ENCODE measurements at regions not wholly inside any gene's neighbourhood (a gene's known extent, or its start where the extent isn't known, plus 50 kb on each side); places are given as distances from the start of the nearest gene placed in this dataset.

DNA sequence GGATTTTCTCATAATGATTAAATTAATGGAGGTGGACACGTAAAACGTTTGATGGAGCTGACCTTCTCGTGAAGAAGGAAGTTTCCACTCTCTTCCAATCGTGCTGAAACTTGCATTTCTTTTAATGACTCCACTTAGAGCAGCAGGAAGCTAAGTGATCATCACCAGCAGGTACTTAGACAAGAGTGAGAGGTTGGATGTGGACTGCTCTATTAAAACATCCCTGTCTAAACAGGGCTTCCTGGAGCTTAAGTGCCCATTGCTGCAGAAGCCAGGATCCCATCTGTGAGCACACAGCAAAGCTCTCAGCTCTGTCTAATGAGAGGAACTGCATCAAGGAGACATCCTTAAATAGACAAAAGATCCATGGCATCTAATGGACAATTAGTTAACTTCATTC is 1539.5 kb upstream of the CELF4 start:
- DNase-seq (ENCODE audit: low spot score), result no peak

GRCh38 chr18:39072970-39073369 is 1507.4 kb upstream of the CELF4 start:
- no peak for DNase-seq (ENCODE audit: low spot score)

- DNase-seq (ENCODE audit: low spot score), result no peak
Measured at GRCh38 chr18:39062426-39062825, 1496.8 kb upstream of the CELF4 start.

DNA sequence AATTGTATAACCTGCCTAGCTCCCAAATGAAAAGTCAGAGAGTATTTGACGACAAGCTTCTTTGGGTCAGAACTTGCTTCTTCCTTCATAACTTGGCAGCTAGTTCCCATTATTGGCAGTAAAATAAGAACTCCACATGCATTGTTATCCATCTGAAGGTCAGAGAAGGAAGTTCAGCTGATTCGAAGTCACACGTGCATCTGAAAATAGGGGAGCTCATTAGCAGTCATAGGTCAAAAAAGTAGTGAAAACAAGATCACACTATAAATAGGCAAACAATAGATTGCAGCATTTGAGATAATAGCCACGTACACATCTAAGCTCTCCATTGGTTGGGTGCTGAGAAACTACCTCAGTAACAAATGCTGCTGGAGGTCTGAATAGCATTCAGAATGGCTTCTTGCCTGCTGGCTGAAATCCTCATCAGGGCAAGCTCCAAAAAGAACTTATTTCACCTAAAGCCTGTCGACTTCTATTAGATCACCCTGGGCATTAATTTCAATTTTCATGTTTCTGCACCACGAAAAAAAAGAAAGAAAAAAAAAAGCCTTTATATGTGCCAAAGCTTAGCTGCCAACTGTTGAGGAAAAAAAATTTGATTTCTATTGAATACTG is 1492.9 kb upstream of the CELF4 start:
- no peak for DNase-seq (ENCODE audit: low spot score)

DNA sequence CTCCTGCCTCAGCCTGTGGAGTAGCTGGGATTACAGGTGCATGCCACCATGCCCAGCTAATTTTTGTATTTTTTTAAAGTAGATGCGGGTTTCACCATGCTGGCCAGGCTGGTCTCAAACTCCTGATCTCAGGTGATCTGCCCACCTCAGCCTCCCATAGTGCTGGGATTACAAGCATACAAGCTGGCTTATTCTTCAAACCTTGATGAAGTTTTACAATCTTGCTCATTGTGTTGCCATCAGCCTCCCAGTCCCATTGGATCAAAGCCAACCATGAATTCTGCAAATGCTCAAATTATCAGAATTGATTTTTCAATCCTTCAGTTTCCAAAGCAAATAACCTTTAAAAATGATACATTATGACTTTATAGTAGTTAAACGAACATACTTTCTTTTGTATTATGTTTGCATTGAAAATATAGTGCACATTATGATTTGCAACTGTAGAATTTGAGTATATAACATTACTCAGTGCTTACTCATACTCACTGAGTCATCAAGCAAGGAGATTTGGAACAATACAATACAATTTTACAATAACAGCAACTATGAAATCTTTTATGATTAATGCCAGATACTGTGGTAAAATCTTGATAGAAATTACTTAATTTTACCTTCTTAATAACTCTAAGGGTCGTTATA is 1491.9 kb upstream of the CELF4 start:
- no peak for DNase-seq (ENCODE audit: low spot score)

DNA sequence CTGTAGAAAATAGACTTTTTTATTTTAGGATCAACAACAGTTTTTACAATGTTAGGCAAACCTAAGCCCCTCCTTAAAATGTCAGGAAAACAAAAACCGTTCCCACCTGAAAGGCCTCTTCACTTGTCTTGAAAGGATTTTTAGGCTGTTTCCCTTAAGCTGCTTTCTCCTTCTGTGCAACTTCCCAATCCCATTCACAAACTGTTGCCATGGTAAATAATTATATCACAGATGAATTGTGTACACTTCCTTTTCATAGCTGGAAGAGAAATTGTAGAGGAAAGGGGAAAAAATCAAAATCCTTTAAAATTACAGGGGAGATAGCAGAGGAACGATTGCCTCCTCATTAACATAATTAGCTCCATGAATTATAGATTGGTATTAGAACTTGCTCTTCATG is 1488.0 kb upstream of the CELF4 start:
- DNase-seq (ENCODE audit: low spot score), result no peak

- DNase-seq (ENCODE audit: low spot score), result no peak
Measured at GRCh38 chr18:39051013-39051412, 1485.4 kb upstream of the CELF4 start.

DNA sequence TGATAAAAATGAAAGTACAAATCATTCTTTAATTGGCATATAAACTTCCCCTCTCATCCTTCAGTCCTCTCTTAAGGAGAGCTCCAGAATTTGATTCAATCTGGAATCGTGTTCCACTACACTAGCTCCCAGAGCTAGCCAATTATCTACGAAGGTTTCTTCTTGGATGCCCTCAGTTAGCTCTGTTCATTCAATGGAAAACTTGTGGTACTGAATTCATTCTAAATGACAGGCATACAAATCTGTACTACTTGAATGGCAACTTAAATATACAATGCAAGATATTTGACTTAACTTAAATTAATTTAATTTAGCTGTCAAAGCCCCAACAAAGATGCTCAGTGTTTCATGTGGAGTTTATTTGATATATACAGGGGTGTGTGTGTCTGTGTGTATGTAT is 1474.2 kb upstream of the CELF4 start:
- DNase-seq (ENCODE audit: low spot score), result no peak

- DNase-seq (ENCODE audit: low spot score), result no peak
Measured at GRCh38 chr18:39037925-39038324, 1472.3 kb upstream of the CELF4 start.

GRCh38 chr18:39033312-39033711 is 1467.7 kb upstream of the CELF4 start:
- DNase-seq (ENCODE audit: low spot score), result no peak

DNA sequence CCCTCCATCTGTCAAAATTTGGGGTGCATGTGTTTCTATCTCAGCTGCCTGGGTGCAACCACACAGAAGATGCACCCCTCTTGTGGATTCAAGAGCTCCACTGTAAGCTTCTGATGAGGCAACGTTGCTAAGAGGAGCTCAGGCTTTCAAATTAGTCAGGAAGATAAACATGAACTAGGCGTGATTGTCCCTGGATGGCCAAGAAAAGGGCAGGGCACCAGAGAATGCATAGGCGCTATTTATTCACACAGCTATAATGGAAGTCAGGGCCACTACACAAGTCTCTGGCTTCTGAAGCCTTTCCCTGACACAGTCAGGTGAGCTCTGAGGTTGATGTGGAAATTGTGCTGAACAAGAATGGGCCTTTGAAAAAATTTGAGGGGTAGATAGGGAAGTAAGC is 1466.0 kb upstream of the CELF4 start:
- DNase-seq (ENCODE audit: low spot score), result no peak

GRCh38 chr18:39030124-39030655 is 1464.6 kb upstream of the CELF4 start:
- DNase-seq (ENCODE audit: low spot score), result no peak

GRCh38 chr18:39025531-39025930 is 1459.9 kb upstream of the CELF4 start:
- DNase-seq (ENCODE audit: low spot score), result no peak

- DNase-seq (ENCODE audit: low spot score), result no peak
Measured at GRCh38 chr18:39019989-39020388, 1454.4 kb upstream of the CELF4 start.

DNA sequence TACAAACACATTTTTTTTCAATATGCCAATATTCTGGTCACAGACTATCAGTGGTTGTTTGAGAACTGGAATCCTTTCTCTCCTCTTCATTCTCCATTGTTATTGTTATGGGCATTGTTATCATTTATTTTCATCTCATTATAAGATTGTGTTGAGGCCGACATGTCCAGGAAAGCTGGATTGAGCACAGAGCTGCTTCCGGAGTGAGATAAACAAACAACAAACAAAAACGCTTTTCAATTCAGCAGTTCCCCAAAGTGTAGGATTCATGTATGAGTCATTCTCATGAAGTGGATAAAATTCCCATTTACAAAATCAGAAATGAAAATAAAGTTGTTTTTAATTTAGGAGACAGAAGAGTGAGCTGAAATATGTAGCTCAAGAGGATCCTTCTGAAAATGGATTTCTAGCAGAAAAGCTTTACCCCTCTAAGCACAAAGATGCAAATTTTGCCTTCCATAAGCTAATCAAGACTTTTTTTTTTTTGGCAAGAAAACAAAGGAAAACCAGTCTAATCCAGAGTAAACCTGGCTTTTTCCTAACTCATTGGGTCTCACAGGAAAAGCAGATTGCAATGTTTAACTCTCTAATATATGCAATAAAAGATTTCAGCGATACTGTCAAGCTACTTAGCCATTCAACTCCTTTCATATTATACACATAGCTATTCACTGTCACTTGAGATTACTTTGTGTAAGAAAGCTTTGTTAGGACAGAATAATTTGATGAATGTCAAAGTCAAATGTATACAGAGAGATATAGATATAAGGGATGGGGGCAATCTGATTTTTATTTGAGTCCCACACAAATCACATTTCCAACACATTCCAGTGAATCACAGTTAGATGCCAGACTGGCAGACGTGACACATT is 1441.7 kb upstream of the CELF4 start:
- DNase-seq (ENCODE audit: low spot score), result no peak

DNA sequence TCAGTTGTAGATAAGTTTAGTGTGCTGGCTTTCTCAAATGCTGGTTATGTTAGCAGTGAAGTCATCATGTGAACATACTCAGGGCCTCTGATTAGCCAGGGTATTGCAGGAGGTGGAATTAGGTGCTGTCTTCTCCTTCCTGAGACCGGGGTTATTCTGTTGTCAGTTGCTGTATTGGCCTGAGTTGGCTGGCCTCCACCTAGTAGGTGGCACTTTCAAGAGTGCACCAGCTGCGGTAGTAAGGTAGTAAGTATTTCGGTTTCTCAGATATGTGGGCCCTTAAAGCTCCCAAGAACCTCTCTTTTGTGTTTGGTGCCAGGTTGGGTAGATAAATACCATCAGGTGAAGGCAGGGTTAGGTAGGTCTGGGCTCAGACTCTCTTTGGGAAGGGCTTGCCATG is 1430.5 kb upstream of the CELF4 start:
- no peak for DNase-seq (ENCODE audit: low spot score)

- DNase-seq (ENCODE audit: low spot score), result no peak
Measured at GRCh38 chr18:38993342-38993741, 1427.7 kb upstream of the CELF4 start.

DNA sequence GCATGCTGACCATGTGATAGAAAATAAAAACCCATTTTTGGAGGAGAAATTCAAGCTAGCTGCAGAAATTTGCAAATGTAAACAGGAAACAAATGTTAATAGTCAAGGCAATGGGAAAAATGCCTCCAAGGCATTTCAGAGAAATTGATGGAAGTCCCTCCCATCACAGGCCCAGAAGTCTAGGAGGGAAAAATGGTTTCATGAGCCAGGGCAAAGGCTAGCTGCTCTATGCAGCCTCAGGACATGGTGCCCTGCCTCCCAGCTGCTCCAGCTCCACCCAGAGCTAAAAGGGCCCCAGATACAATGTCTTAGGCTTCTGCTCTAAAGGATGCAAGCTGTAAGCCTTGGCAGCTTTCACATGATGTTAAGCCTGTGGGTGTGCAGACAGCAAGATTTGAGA is 1419.4 kb upstream of the CELF4 start:
- no peak for DNase-seq (ENCODE audit: low spot score)

DNA sequence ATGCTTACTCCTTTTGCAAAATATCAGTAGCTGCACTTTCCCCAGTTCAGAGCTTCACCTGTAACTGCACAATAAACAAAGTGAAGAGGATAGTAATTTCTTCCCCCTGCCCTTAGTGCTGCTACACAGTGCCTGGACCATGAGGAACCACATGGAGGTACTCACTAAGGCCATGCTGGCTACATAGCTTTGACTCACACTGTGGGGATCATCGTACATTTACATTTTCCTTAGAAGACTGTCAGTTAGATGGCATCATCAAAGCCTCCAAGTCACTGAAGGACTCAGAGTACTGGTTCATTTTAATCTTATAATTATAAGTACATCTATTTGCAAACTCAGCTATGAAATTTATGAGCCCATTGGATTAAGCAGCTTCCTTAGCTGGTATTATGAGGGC is 1416.5 kb upstream of the CELF4 start:
- DNase-seq (ENCODE audit: low spot score), result no peak

GRCh38 chr18:38981389-38981788 is 1415.8 kb upstream of the CELF4 start:
- DNase-seq (ENCODE audit: low spot score), result no peak

GRCh38 chr18:38980420-38980819 is 1414.8 kb upstream of the CELF4 start:
- DNase-seq (ENCODE audit: low spot score), result no peak

- DNase-seq (ENCODE audit: low spot score), result no peak
Measured at GRCh38 chr18:38972571-38972970, 1407.0 kb upstream of the CELF4 start.

DNA sequence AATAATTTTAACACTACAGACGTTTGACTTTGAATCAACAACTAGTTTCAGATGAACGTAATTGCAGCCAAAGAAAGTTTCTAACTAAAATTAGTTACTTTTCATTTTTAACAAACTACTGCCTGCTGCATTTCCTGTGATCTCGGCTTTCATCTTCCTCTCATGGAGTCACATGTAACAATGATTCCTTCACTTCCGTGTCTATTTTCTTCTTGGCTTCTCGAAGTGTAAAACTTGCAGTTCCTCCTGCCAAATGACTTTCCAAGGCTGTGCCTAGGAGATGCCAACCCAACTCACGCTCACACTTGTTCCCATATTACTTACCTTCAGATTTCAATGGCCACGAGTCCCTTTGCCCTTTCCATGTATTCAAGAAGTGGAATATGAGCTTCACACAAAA is 1406.3 kb upstream of the CELF4 start:
- DNase-seq (ENCODE audit: low spot score), result no peak

All from HuH-7.5 (cell line).